Activated B cell treated with CpG ODN at 0.5 μM for 24 hours (primary cell): ENCODE measurements at regions not wholly inside any gene's neighbourhood (a gene's known extent, or its start where the extent isn't known, plus 50 kb on each side); places are given as distances from the start of the nearest gene placed in this dataset.

Experiments used
- ATAC-seq: fragments of 200-7000 bp; cut with Tn5 transposase; one replicate; pipeline ENCODE4 v1.10.0; 2021; ENCODE audit warnings: low read depth, mild to moderate bottlenecking, moderate library complexity
- CTCF ChIA-PET: fragments of 350-600 bp; sonication (Branson Sonifier 250); formaldehyde crosslinking; loops from one replicate; lab custom pipeline; 2021; ENCODE audit warnings: antibody characterized with exemption; lab: Charles Lee
- POLR2A ChIA-PET: fragments of 350-600 bp; sonication (Branson Sonifier 250); formaldehyde crosslinking; loops from one replicate; lab custom pipeline; 2021; ENCODE audit warnings: antibody characterized with exemption; lab: Charles Lee
- DNase-seq: peaks from one replicate; pipeline ENCODE4 v3.0.0; 2022
- H3K27ac Mint-ChIP-seq: one replicate; pipeline ENCODE4 v1.8.0; 2020; ENCODE audit warnings: mixed read lengths
- H3K27me3 Mint-ChIP-seq: one replicate; pipeline ENCODE4 v1.8.0; 2021; ENCODE audit warnings: mixed read lengths
- H3K36me3 Mint-ChIP-seq: one replicate; pipeline ENCODE4 v1.8.0; 2021; ENCODE audit warnings: low read depth, mixed read lengths
- H3K4me1 Mint-ChIP-seq: one replicate; pipeline ENCODE4 v1.8.0; 2021; ENCODE audit warnings: mixed read lengths
- H3K4me3 Mint-ChIP-seq: one replicate; pipeline ENCODE4 v1.8.0; 2020; ENCODE audit warnings: mild to moderate bottlenecking, mixed read lengths
- H3K9me3 Mint-ChIP-seq: one replicate; pipeline ENCODE4 v1.8.0; 2020; ENCODE audit warnings: mixed read lengths
- CTCF ChIP-seq: fragments of 200-600 bp; IDR thresholded peaks from one replicate; pipeline ENCODE4 v1.8.0; 2022; ENCODE audit warnings: antibody characterized with exemption, mild to moderate bottlenecking
- intact Hi-C: fragments of 100-400 bp; cut with micrococcal nuclease; formaldehyde crosslinking; loops from one replicate; pipeline ENCODE4 v1.15.1; 2024

GRCh38 chr2:9101763-9102425 is 98.4 kb upstream of the MBOAT2 start:
- Mint-ChIP-seq H3K4me3 (no peak overlapping the region), H3K27me3 (peaks cover 6% of the 10 kb centered on the region), H3K4me1 (peaks cover 9% of the 10 kb centered on the region), H3K27ac (no peak overlapping the region), H3K9me3 (no peaks in the 10 kb centered on the region), H3K36me3 (no peaks in the 10 kb centered on the region)
- ATAC-seq (no peak), DNase-seq (no peak)
- intact Hi-C loops = no loop called here
- no peak for TF ChIP-seq CTCF
- ChIA-PET CTCF (no interaction called here), POLR2A (no interaction called here)

GRCh38 chr2:9100080-9100876 is 96.8 kb upstream of the MBOAT2 start:
- H3K4me3 Mint-ChIP-seq = no peak overlapping the region
- ChIA-PET POLR2A (no interaction called here), CTCF (interaction anchor here (0.6 kb wide), 1 partner anchor 66 kb away, joined by 4 read pairs; no protein-coding TSS in a partner anchor)
- ATAC-seq (no peak), DNase-seq (no peak)
- no peaks in the 10 kb centered on the region for H3K9me3 Mint-ChIP-seq
- H3K36me3 Mint-ChIP-seq = no peaks in the 10 kb centered on the region
- peaks cover 9% of the 10 kb centered on the region for H3K4me1 Mint-ChIP-seq
- H3K27me3 Mint-ChIP-seq = peaks cover 3% of the 10 kb centered on the region
- intact Hi-C loops = no loop called here
- no peak overlapping the region for H3K27ac Mint-ChIP-seq
- TF ChIP-seq CTCF = no peak

GRCh38 chr2:9099341-9099751 is 95.9 kb upstream of the MBOAT2 start:
- H3K4me1 Mint-ChIP-seq = peaks cover 9% of the 10 kb centered on the region
- H3K27me3 Mint-ChIP-seq = peaks cover 6% of the 10 kb centered on the region
- H3K27ac Mint-ChIP-seq = no peak overlapping the region
- H3K4me3 Mint-ChIP-seq = no peak overlapping the region
- H3K9me3 Mint-ChIP-seq = no peaks in the 10 kb centered on the region
- DNase-seq (no peak), ATAC-seq (peak; percentile 21)
- POLR2A ChIA-PET = no interaction called here
- intact Hi-C loops = no loop called here
- CTCF ChIA-PET = interaction anchor here (0.6 kb wide), 1 partner anchor 67 kb away, joined by 4 read pairs; no protein-coding TSS in a partner anchor
- TF ChIP-seq CTCF = no peak
- no peaks in the 10 kb centered on the region for H3K36me3 Mint-ChIP-seq

DNA sequence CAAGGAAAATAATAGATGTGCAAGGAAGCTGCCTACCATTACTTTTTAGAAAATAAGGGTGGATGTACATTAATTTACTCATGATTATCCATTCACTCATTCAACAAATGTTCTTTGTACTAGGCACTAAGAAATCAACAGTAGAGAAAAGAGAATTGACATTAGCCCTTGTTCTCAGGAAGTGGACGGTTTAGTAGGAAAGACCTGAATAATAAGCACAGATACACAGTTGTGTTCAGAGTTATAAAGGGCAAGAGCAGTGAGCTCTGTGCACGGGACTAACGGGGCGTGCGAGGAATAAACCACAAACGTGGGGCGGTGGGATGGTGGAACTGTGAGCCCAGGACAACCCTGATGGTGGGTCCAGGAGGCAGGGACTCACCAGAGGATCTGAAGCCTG is 94.4 kb upstream of the MBOAT2 start:
- Mint-ChIP-seq H3K36me3 (no peaks in the 10 kb centered on the region), H3K4me3 (no peak overlapping the region), H3K27me3 (peaks cover 16% of the 10 kb centered on the region), H3K9me3 (no peaks in the 10 kb centered on the region), H3K27ac (no peak overlapping the region), H3K4me1 (peaks cover 9% of the 10 kb centered on the region)
- intact Hi-C loops = no loop called here
- ATAC-seq (no peak), DNase-seq (no peak)
- CTCF ChIA-PET = no interaction called here
- no peak for TF ChIP-seq CTCF
- POLR2A ChIA-PET = no interaction called here

- ATAC-seq = no peak
- CTCF ChIA-PET = no interaction called here
- Mint-ChIP-seq H3K9me3 (no peaks in the 10 kb centered on the region), H3K4me1 (peaks cover 11% of the 10 kb centered on the region), H3K27ac (no peak overlapping the region), H3K4me3 (no peak overlapping the region), H3K36me3 (no peaks in the 10 kb centered on the region), H3K27me3 (peaks cover 22% of the 10 kb centered on the region)
- no peak for TF ChIP-seq CTCF
- POLR2A ChIA-PET = no interaction called here
- intact Hi-C loops = no loop called here
- no peak for DNase-seq
Observed at GRCh38 chr2:9097239-9097638, 93.8 kb upstream of the MBOAT2 start.
